Neural progenitor cell (in vitro differentiated cells): ENCODE measurements at regions not wholly inside any gene's neighbourhood (a gene's known extent, or its start where the extent isn't known, plus 50 kb on each side); places are given as distances from the start of the nearest gene placed in this dataset.
"Not testable (repeated sequence)": the region's sequence is repeated elsewhere in the genome, so short reads cannot be mapped to it uniquely, and the experiment has no call there.

Experiments
- DNase-seq: peaks from one replicate; pipeline ENCODE4 v3.0.0-alpha.2; 2016; ENCODE audit warnings: low spot score
- H2AFZ ChIP-seq: fragments of 200-600 bp; sonication (generic); replicated peaks from 2 replicates; pipeline ENCODE4 v1.6.1; 2016; ENCODE audit warnings: antibody characterized with exemption
- H3F3A ChIP-seq: fragments of 200-600 bp; sonication (generic); 2 replicates; pipeline ENCODE4 v1.6.1; 2016; ENCODE audit warnings: antibody characterized with exemption, low read depth
- H3K27ac ChIP-seq: fragments of 200-600 bp; sonication (generic); 2 replicates; pipeline ENCODE4 v1.5.1; 2016; ENCODE audit warnings: mild to moderate bottlenecking
- H3K27me3 ChIP-seq: fragments of 200-600 bp; sonication (generic); 2 replicates; pipeline ENCODE4 v1.6.1; 2016; ENCODE audit warnings: mild to moderate bottlenecking, moderate library complexity
- H3K36me3 ChIP-seq: fragments of 200-600 bp; sonication (generic); 2 replicates; pipeline ENCODE4 v1.5.1; 2016
- H3K4me1 ChIP-seq: fragments of 200-600 bp; sonication (generic); 2 replicates; pipeline ENCODE4 v1.6.1; 2016; ENCODE audit warnings: mixed run types
- H3K4me2 ChIP-seq: fragments of 200-600 bp; sonication (generic); 2 replicates; pipeline ENCODE4 v1.6.1; 2016
- H3K4me3 ChIP-seq: fragments of 200-600 bp; sonication (generic); 2 replicates; pipeline ENCODE4 v1.5.1; 2016
- H3K79me2 ChIP-seq: fragments of 200-600 bp; sonication (generic); 2 replicates; pipeline ENCODE4 v1.6.1; 2016; ENCODE audit warnings: low read depth
- H3K9ac ChIP-seq: fragments of 200-600 bp; sonication (generic); 2 replicates; pipeline ENCODE4 v1.6.1; 2016
- H3K9me3 ChIP-seq: fragments of 200-600 bp; sonication (generic); 2 replicates; pipeline ENCODE4 v1.5.1; 2016; ENCODE audit warnings: low read depth
- H4K20me1 ChIP-seq: fragments of 200-600 bp; sonication (generic); 2 replicates; pipeline ENCODE4 v1.6.1; 2016; ENCODE audit warnings: low read depth
- H3K27ac Mint-ChIP-seq: 3 replicates; pipeline ENCODE4 v1.8.0; 2021; ENCODE audit warnings: mixed read lengths
- H3K27me3 Mint-ChIP-seq: 2 replicates; pipeline ENCODE4 v1.8.0; 2022; ENCODE audit warnings: low read depth, mild to moderate bottlenecking, inconsistent platforms, moderate library complexity, mixed read lengths; ENCODE audit not compliant: insufficient read depth
- H3K36me3 Mint-ChIP-seq: 3 replicates; pipeline ENCODE4 v1.8.0; 2021; ENCODE audit warnings: mixed read lengths
- H3K4me1 Mint-ChIP-seq: 3 replicates; pipeline ENCODE4 v1.8.0; 2021; ENCODE audit warnings: mixed read lengths
- H3K4me3 Mint-ChIP-seq: 3 replicates; pipeline ENCODE4 v1.8.0; 2021; ENCODE audit warnings: mild to moderate bottlenecking, moderate library complexity, mixed read lengths
- H3K9me3 Mint-ChIP-seq: 3 replicates; pipeline ENCODE4 v1.8.0; 2020; ENCODE audit warnings: mixed read lengths
- EZH2 ChIP-seq: fragments of 200-600 bp; sonication (generic); IDR thresholded peaks from 2 replicates; pipeline ENCODE4 v1.6.1; 2017; ENCODE audit warnings: antibody characterized with exemption, mild to moderate bottlenecking, moderate library complexity
- EZH2phosphoT487 ChIP-seq: fragments of 200-600 bp; sonication (generic); IDR thresholded peaks from 2 replicates; pipeline ENCODE4 v1.6.1; 2017; ENCODE audit warnings: antibody characterized with exemption

DNA sequence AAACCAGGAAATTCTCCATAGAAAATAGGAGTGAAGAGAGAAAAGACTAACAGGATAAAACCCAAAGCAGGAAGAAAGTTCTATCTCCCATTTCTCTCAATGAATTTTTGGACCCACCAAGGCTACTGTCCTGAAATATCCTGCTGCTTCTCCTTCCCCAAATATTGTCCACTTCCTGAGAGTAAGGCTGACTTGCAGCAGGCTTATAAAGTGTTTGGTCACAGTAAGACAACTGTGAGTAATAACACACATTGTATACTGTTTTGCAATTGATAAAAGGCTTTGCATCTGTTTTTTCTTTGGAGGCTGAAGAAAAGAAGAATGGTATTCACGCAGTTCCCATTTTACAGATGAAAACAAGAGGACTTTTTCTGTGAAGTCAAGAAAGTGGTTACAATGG, 52.8 kb downstream of the FOXD4L6 start:
- H3K4me3 ChIP-seq, H3K27ac ChIP-seq, H3K4me1 ChIP-seq, H2AFZ ChIP-seq, H3K27ac Mint-ChIP-seq, H4K20me1 ChIP-seq, H3K4me3 Mint-ChIP-seq, H3K4me2 ChIP-seq, H3K4me1 Mint-ChIP-seq, H3K36me3 Mint-ChIP-seq, H3K9me3 ChIP-seq, H3K79me2 ChIP-seq, H3K36me3 ChIP-seq, H3K9me3 Mint-ChIP-seq, DNase-seq, H3F3A ChIP-seq, H3K9ac ChIP-seq: not testable (repeated sequence)
- peaks cover 32% of the 10 kb centered on the region for H3K27me3 Mint-ChIP-seq
- peaks cover 95% of the 10 kb centered on the region for H3K27me3 ChIP-seq

DNA sequence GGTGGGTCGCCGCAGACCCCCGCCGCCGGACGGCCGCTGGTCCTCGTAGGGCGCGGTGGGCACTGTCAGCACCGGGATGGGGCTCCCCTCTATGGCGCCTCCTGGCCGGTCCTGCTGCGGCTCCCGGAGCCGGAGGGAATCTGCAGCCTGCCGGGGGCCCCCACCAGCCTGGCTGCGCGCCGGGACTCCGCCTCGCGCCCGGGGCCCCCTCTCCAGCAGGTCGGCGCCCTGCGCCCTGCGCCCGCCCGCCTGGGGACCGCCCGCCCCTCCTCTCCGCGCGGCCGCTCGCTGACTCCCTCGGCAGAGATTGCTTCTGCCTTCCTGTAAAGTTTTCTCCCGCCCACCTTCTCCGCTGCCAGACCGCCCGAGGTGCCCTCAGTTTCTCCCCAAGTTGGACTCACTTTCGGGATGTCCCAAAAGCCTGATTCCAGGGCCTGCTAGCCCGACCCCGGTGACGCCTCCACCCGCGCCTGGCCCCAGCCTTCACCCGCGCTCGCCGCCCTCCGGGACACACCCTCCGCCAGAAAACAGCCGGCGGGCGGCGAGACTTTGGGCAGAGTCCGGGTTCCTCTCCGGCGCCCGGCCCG, 54.0 kb downstream of the FOXD4L6 start:
- Histone ChIP-seq H3K27me3 (peaks cover 95% of the 10 kb centered on the region), H3K4me2 (peak overlapping the region; percentile 80), H3K4me3 (peak overlapping the region; percentile 49), H2AFZ (peak overlapping the region; percentile 73)
- peak; percentile 32 for TF ChIP-seq EZH2
- peak overlapping the region; percentile 83 for H3K4me3 Mint-ChIP-seq
- H3F3A ChIP-seq, H3K9ac ChIP-seq, H3K9me3 Mint-ChIP-seq, H4K20me1 ChIP-seq, H3K4me1 Mint-ChIP-seq, H3K36me3 Mint-ChIP-seq, H3K9me3 ChIP-seq, H3K27ac Mint-ChIP-seq, H3K79me2 ChIP-seq, H3K4me1 ChIP-seq, H3K36me3 ChIP-seq, H3K27ac ChIP-seq: not testable (repeated sequence)
- DNase-seq, result peak; percentile 24
- peaks cover 32% of the 10 kb centered on the region for H3K27me3 Mint-ChIP-seq

DNA sequence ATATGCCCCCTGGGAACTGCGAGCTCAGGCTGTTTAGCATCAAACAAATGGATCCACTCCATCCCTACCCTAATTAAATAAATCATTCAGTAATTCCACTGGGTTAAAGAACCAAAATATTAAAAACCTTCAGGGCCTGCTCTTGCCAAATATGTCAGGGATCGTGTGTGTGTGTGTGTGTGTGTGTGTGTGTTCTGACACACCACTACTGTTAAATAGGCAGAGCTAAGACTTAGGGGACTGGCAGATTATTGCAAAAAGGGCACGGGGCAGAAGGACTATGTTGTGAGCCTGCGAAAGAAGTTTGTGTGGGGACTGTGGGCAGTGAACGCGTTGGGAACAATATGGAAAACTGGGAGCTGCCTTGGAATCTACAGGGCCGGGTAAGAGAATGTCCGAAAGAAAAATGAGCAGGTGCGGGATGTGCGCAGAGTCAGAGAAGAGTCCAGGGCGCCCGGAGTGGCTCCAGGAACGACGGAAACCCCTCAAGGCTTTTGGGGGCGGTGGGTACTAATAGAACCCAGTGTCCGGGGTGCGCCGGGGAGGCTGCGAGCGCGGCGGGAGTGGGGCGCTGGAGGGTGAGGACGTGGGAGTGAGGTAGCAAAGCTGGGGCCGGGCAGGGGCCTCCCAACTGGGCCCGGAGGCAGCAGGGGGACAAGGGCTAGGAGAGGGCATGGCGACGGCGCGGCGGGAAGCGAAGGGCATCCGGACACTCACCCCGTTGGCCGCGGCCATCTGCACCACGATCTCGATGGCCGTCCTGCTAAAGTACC, 54.8 kb downstream of the FOXD4L6 start:
- TF ChIP-seq EZH2phosphoT487 (peak; percentile 24), EZH2 (peak; percentile 81)
- H3K9me3 Mint-ChIP-seq, DNase-seq, H3K36me3 ChIP-seq, H3K4me2 ChIP-seq, H3K4me1 Mint-ChIP-seq, H3K36me3 Mint-ChIP-seq, H3K9me3 ChIP-seq, H3K27ac Mint-ChIP-seq, H4K20me1 ChIP-seq, H2AFZ ChIP-seq, H3K9ac ChIP-seq, H3K27ac ChIP-seq, H3K79me2 ChIP-seq, H3K4me1 ChIP-seq, H3F3A ChIP-seq: not testable (repeated sequence)
- peaks cover 95% of the 10 kb centered on the region for H3K27me3 ChIP-seq
- H3K27me3 Mint-ChIP-seq, result peaks cover 32% of the 10 kb centered on the region
- peak overlapping the region; percentile 81 for H3K4me3 Mint-ChIP-seq
- peak overlapping the region; percentile 49 for H3K4me3 ChIP-seq

DNA sequence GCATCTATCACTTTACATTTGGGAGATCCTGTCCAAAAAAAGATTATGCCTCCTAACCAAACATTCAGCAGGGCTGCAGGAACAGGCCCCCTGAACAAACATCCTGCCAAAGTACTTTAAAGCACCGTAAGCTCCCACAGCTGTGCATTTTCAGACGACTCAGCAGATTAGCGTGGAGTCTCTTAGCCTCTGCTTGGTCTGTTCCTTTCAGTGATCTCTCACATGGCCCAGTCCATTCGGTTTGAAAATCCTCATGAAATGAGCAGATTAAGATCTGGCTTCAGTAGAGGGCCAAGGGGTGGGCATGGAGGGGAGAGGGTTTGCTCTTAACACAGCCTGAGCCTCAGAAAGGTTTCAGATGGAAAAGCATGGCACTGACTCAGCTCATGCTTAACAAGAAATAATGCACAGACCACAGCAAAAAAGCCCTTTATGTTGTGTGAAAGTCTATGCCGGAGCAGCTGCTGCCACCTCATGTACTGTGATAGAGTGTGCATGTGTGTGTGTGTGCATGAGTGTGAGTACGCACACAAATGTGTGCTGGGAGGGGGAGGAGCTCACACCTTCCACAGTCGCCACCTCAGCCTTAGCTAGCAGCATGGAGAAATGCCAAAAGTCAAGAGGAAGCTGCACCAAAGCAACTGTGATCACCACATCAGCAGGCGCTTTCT, 64.2 kb downstream of the FOXD4L6 start:
- not testable (repeated sequence) for H3K9ac ChIP-seq, H3K9me3 ChIP-seq, H3F3A ChIP-seq, H3K4me3 Mint-ChIP-seq, H3K36me3 Mint-ChIP-seq, H3K79me2 ChIP-seq, H2AFZ ChIP-seq, H3K27me3 Mint-ChIP-seq, H3K4me1 Mint-ChIP-seq, H3K4me3 ChIP-seq, H3K27ac Mint-ChIP-seq, H3K4me1 ChIP-seq, H3K4me2 ChIP-seq, H3K27ac ChIP-seq, H3K36me3 ChIP-seq, H3K9me3 Mint-ChIP-seq, H4K20me1 ChIP-seq
- DNase-seq, result peak; percentile 8
- peaks cover 97% of the 10 kb centered on the region for H3K27me3 ChIP-seq

DNA sequence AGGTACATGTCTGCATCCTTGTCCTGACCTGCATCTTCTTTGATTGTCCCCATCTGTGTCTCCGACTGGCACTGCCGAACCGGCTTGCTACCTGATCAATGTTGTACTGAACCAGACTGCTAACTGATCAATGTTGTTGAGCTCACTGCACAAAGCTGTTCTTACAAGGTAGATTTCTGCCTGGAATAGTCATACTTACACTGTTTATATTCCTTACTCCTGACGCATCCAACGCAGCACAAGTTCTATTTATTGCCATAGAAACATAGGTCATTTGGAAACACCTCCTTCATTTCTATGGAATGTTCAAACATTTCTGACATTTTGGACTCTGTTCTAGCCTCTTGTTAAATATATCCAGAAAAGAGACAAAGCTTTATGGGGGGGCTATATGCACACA, 65.2 kb downstream of the FOXD4L6 start:
- DNase-seq, H3K9me3 ChIP-seq, H4K20me1 ChIP-seq, H3K4me3 ChIP-seq, H3F3A ChIP-seq, H3K79me2 ChIP-seq, H3K9me3 Mint-ChIP-seq, H3K27me3 Mint-ChIP-seq, H3K4me2 ChIP-seq, H2AFZ ChIP-seq, H3K27ac Mint-ChIP-seq, H3K36me3 Mint-ChIP-seq, H3K9ac ChIP-seq, H3K4me3 Mint-ChIP-seq, H3K36me3 ChIP-seq, H3K4me1 ChIP-seq, H3K27ac ChIP-seq, H3K4me1 Mint-ChIP-seq: not testable (repeated sequence)
- H3K27me3 ChIP-seq, result peaks cover 97% of the 10 kb centered on the region

DNA sequence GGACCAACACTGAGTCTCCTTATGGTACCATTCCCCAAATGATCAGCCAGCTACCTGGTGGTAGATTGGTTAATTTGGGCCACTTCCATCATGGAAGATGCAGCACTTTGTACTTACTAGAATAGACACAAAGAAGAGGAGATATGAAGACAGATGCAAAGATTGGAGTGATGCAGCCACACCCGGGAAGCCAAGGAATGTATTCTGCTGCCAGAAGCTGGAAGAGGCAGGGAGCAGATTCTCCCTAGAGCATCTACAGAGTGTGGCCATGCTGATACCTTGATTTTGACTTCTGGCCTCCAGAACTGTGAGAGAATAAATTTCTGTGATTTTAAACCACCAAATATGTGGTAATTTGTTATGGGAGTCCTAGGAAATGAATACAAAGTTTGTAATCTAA, 68.9 kb downstream of the FOXD4L6 start:
- DNase-seq, H3K4me1 Mint-ChIP-seq, H2AFZ ChIP-seq, H3K36me3 Mint-ChIP-seq, H4K20me1 ChIP-seq, H3K4me1 ChIP-seq, H3K4me2 ChIP-seq, H3K36me3 ChIP-seq, H3K9me3 ChIP-seq, H3F3A ChIP-seq, H3K4me3 Mint-ChIP-seq, H3K79me2 ChIP-seq, H3K4me3 ChIP-seq, H3K9me3 Mint-ChIP-seq, H3K9ac ChIP-seq, H3K27ac ChIP-seq, H3K27me3 Mint-ChIP-seq, H3K27ac Mint-ChIP-seq: not testable (repeated sequence)
- H3K27me3 ChIP-seq, result peaks cover 83% of the 10 kb centered on the region

DNA sequence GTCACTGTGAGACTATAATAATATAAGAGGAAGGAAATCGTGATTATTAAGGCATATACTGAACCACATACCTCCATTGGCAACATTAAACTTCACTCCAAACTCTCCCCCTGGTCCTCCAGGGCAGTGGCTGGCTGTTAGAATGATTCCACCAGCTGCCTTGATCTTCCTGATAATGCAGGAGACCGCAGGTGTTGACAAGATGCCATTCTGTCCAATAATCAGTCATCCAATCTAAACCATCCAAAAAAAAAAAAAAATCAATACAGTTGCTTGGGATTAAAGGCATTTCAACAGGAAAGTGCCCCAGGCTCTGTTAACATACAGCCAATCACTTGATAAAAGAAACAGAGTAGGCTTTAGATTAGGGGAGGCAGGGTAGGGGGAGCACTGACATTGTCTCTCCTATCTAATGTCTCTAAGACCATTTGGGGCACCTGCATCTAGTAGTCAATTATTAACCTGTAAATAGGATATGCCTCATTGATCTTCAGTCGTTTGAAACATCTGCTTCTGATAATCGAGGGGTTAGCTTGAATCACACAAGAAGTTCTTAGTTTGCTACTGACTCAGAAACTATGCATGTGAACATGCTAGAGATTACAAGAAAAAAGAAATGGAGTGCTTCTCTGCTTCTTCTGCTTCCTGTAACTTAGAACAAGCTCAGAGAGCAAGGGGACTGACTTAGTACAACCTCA, 74.7 kb downstream of the FOXD4L6 start:
- H3K27me3 ChIP-seq, result peaks cover 57% of the 10 kb centered on the region
- not testable (repeated sequence) for DNase-seq, H3K27ac Mint-ChIP-seq, H3K4me3 Mint-ChIP-seq, H3K79me2 ChIP-seq, H3K36me3 ChIP-seq, H3K9ac ChIP-seq, H3K4me3 ChIP-seq, H3K4me2 ChIP-seq, H3K27ac ChIP-seq, H3K36me3 Mint-ChIP-seq, H3F3A ChIP-seq, H4K20me1 ChIP-seq, H3K27me3 Mint-ChIP-seq, H2AFZ ChIP-seq, H3K4me1 ChIP-seq, H3K4me1 Mint-ChIP-seq
- H3K9me3 ChIP-seq, result peaks cover 11% of the 10 kb centered on the region
- H3K9me3 Mint-ChIP-seq, result peaks cover 15% of the 10 kb centered on the region
